Activated CD4-positive, alpha-beta T cell treated with anti-CD3 and anti-CD28 coated beads, Interleukin-10, Interleukin-2, amounts not matched to agents 100 ng/mL and 50 ng/mL, durations not matched to agents 16 hours and 8 hours (primary cell): ENCODE measurements at regions not wholly inside any gene's neighbourhood (a gene's known extent, or its start where the extent isn't known, plus 50 kb on each side); places are given as distances from the start of the nearest gene placed in this dataset.
A peak's percentile ranks its signal among the peaks of the same experiment; 100 is the strongest.

Source experiments
- DNase-seq: peaks from one replicate; pipeline ENCODE4 v3.0.0-alpha.2; 2020

GRCh38 chr5:115072266-115073064, 97.2 kb downstream of the TRIM36 start:
- no peak for DNase-seq

- peak; percentile 8 for DNase-seq
Measured at GRCh38 chr5:115070737-115071136, 99.0 kb downstream of the TRIM36 start.

GRCh38 chr5:115069087-115069968, 100.4 kb downstream of the TRIM36 start:
- peak; percentile 34 for DNase-seq

- DNase-seq = peak; percentile 77
Measured at GRCh38 chr5:115068239-115069086, 101.2 kb downstream of the TRIM36 start.

- no peak for DNase-seq
Measured at GRCh38 chr5:115064380-115064779, 105.3 kb downstream of the TRIM36 start.

GRCh38 chr5:115054387-115054951, 115.2 kb downstream of the TRIM36 start:
- DNase-seq = no peak

GRCh38 chr5:115052948-115053347, 116.8 kb downstream of the TRIM36 start:
- no peak for DNase-seq

GRCh38 chr5:115050866-115051265, 118.8 kb downstream of the TRIM36 start:
- no peak for DNase-seq

- peak; percentile 7 for DNase-seq
Measured at GRCh38 chr5:115033861-115034260, 135.8 kb downstream of the TRIM36 start.

- DNase-seq = no peak
Measured at GRCh38 chr5:115028557-115028956, 141.2 kb downstream of the TRIM36 start.

- no peak for DNase-seq
Measured at GRCh38 chr5:115024922-115025321, 144.8 kb downstream of the TRIM36 start.

GRCh38 chr5:115022303-115022702, 147.4 kb downstream of the TRIM36 start:
- no peak for DNase-seq

- DNase-seq = no peak
Measured at GRCh38 chr5:115016646-115017045, 153.1 kb downstream of the TRIM36 start.

GRCh38 chr5:114999176-114999575, 170.5 kb downstream of the TRIM36 start:
- no peak for DNase-seq

GRCh38 chr5:114989512-114989911, 180.2 kb downstream of the TRIM36 start:
- DNase-seq = no peak

GRCh38 chr5:114988096-114988495, 181.6 kb downstream of the TRIM36 start:
- DNase-seq = no peak

GRCh38 chr5:114984796-114985195, 184.9 kb downstream of the TRIM36 start:
- DNase-seq = no peak

- DNase-seq = no peak
Measured at GRCh38 chr5:114981111-114981510, 188.6 kb downstream of the TRIM36 start.

- DNase-seq = peak; percentile 27
Measured at GRCh38 chr5:114977979-114978573, 191.6 kb downstream of the TRIM36 start.

- DNase-seq = no peak
Measured at GRCh38 chr5:114969482-114969881, 200.2 kb downstream of the TRIM36 start.

GRCh38 chr5:114957384-114957783, 212.3 kb downstream of the TRIM36 start:
- DNase-seq = no peak

GRCh38 chr5:114953565-114953964, 216.1 kb downstream of the TRIM36 start:
- DNase-seq = no peak
